ENCODE measurements at regions not wholly inside any gene's neighbourhood (a gene's known extent, or its start where the extent isn't known, plus 50 kb on each side); places are given as distances from the start of the nearest gene placed in this dataset.
"Not testable (repeated sequence)": the region's sequence is repeated elsewhere in the genome, so short reads cannot be mapped to it uniquely, and the experiment has no call there.

DNA sequence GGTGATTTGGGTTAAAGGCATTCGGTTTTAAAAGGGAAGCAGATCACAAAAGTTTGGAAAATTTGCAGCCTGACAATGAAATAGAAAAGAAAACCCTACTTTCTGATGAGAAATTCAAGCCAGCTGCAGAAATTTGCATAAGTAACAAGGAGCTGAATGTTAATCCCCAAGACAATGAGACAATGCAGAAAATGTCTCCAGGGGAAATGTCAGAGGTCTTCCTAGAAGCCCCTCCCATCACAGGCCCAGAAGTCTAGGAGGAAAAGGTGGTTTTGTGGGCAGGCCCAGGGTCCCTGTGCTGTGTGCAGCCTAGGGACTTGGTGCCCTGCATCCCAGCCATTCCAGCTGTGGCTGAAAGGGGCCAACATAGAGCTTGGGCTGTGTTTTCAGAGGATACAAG is 234.2 kb upstream of the GALNT5 start:
- not testable (repeated sequence) for H3K4me2 ChIP-seq (ENCODE audit: insufficient read depth, low read length, poor library complexity, severe bottlenecking); H2AFZ ChIP-seq (ENCODE audit: low read length); H2AK5ac ChIP-seq (ENCODE audit: low read depth, low read length); H3K4ac ChIP-seq (ENCODE audit: low read length); H2BK5ac ChIP-seq (ENCODE audit: low read length); H3K14ac ChIP-seq (ENCODE audit: low read length); H3K18ac ChIP-seq (ENCODE audit: low read length); H2BK12ac ChIP-seq (ENCODE audit: low read length); H3K27me3 ChIP-seq (ENCODE audit: control insufficient read depth in 3 of 3, insufficient read depth in 3 of 3, low read depth in 1 of 3, low read length in 3 of 3); H3K27ac ChIP-seq (replicated peaks; ENCODE audit: low read length); H3K23ac ChIP-seq (ENCODE audit: low read depth, low read length, poor library complexity); H4K8ac ChIP-seq (ENCODE audit: low read depth, low read length); DNase-seq (ENCODE audit: low spot score); H3K36me3 ChIP-seq (replicated peaks in 1 of 2; ENCODE audit: control insufficient read depth in 2 of 2, insufficient read depth in 2 of 2, low read length in 2 of 2); H2BK120ac ChIP-seq (ENCODE audit: low read depth, low read length); H3K4me1 ChIP-seq (ENCODE audit: control insufficient read depth in 2 of 2, insufficient read depth in 1 of 2, low read depth in 1 of 2, low read length in 2 of 2); H3K9me3 ChIP-seq (replicated peaks in 1 of 2; ENCODE audit: control insufficient read depth in 2 of 2, insufficient read depth in 1 of 2, low read depth in 1 of 2, low read length in 2 of 2); H4K91ac ChIP-seq (ENCODE audit: low read depth, low read length, poor library complexity); H3K79me1 ChIP-seq (ENCODE audit: low read depth, low read length); H2BK15ac ChIP-seq (ENCODE audit: low read length); H3K9ac ChIP-seq (ENCODE audit: low read depth, low read length, poor library complexity); H3K4me3 ChIP-seq (ENCODE audit: low read length in 2 of 2)
- no CpG with 5 or more reads among the region's 1 CpG for WGBS, 2 donors (ENCODE audit: extremely low coverage in 2 of 2, insufficient read length in 2 of 2, insufficient replicate concordance in 1 of 2)

DNA sequence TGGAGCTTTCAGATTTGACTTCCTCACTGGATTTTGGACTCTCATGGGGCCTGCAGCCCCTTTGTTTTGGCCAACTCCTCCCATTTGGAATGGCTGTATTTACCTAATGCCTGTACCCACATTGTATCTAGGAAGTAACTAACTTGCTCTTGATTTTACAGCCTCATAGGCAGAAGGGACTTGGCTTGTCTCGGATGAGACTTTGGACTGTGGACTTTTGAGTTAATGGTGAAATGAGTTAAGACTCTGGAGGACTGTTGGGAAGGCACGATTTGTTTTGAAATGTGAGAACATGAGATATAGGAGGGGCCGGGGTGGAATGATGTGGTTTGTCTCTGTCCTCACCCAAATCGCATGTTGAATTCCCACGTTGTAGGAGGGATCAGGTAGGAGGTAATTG is 233.4 kb upstream of the GALNT5 start:
- H4K8ac ChIP-seq (ENCODE audit: low read depth, low read length): no peak overlapping the region
- no peak for DNase-seq (ENCODE audit: low spot score)

DNA sequence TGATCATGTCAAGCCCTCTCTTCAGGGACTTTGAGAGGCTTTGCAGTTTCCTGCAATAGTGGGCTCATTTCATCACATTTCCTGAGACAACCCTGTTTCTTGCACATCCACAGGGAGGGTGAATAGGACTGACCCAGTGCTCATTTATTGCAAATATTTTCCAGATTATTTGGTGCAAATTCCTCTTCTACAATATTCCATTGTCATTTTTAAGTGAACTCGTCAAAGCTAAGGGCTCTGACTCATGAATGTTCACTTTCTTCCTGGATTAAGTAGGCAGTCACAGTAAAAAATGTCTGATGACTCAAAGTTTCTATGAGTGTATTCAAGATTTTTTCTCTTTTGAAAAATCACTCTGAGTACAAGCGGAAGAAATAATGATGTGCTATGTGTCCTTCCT is 225.5 kb upstream of the GALNT5 start:
- Histone ChIP-seq H3K27ac (replicated peaks; ENCODE audit: low read length) (no peak overlapping the region), H3K79me1 (ENCODE audit: low read depth, low read length) (no peaks in the 10 kb centered on the region), H3K4me1 (ENCODE audit: control insufficient read depth in 2 of 2, insufficient read depth in 1 of 2, low read depth in 1 of 2, low read length in 2 of 2) (no peaks in the 10 kb centered on the region), H3K4me3 (ENCODE audit: low read length in 2 of 2) (no peak overlapping the region), H2BK120ac (ENCODE audit: low read depth, low read length) (no peak overlapping the region), H2BK15ac (ENCODE audit: low read length) (no peak overlapping the region), H4K8ac (ENCODE audit: low read depth, low read length) (no peak overlapping the region), H3K14ac (ENCODE audit: low read length) (no peak overlapping the region), H3K36me3 (replicated peaks in 1 of 2; ENCODE audit: control insufficient read depth in 2 of 2, insufficient read depth in 2 of 2, low read length in 2 of 2) (no peaks in the 10 kb centered on the region), H4K91ac (ENCODE audit: low read depth, low read length, poor library complexity) (no peak overlapping the region), H3K9ac (ENCODE audit: low read depth, low read length, poor library complexity) (no peak overlapping the region), H2BK12ac (ENCODE audit: low read length) (no peak overlapping the region), H3K4ac (ENCODE audit: low read length) (no peak overlapping the region), H3K9me3 (replicated peaks in 1 of 2; ENCODE audit: control insufficient read depth in 2 of 2, insufficient read depth in 1 of 2, low read depth in 1 of 2, low read length in 2 of 2) (no peaks in the 10 kb centered on the region), H3K27me3 (ENCODE audit: control insufficient read depth in 3 of 3, insufficient read depth in 3 of 3, low read depth in 1 of 3, low read length in 3 of 3) (no peaks in the 10 kb centered on the region), H3K23ac (ENCODE audit: low read depth, low read length, poor library complexity) (no peak overlapping the region), H2AK5ac (ENCODE audit: low read depth, low read length) (no peak overlapping the region), H2AFZ (ENCODE audit: low read length) (no peak overlapping the region), H3K18ac (ENCODE audit: low read length) (no peak overlapping the region), H2BK5ac (ENCODE audit: low read length) (no peak overlapping the region), H3K4me2 (ENCODE audit: insufficient read depth, low read length, poor library complexity, severe bottlenecking) (no peak overlapping the region)
- DNase-seq (ENCODE audit: low spot score): no peak
- WGBS, 2 donors (ENCODE audit: extremely low coverage in 2 of 2, insufficient read length in 2 of 2, insufficient replicate concordance in 1 of 2): no CpG with 5 or more reads among the region's 2 CpGs

More for the DNA sequence above, 233.4 kb upstream of the GALNT5 start:
- H2BK15ac ChIP-seq (ENCODE audit: low read length): no peak overlapping the region
- H3K36me3 ChIP-seq (replicated peaks in 1 of 2; ENCODE audit: control insufficient read depth in 2 of 2, insufficient read depth in 2 of 2, low read length in 2 of 2): no peaks in the 10 kb centered on the region
- H3K27ac ChIP-seq (replicated peaks; ENCODE audit: low read length): no peak overlapping the region
- no peak overlapping the region for H3K23ac ChIP-seq (ENCODE audit: low read depth, low read length, poor library complexity)
- no peak overlapping the region for H3K4me3 ChIP-seq (ENCODE audit: low read length in 2 of 2)
- H3K9ac ChIP-seq (ENCODE audit: low read depth, low read length, poor library complexity): no peak overlapping the region
- H3K27me3 ChIP-seq (ENCODE audit: control insufficient read depth in 3 of 3, insufficient read depth in 3 of 3, low read depth in 1 of 3, low read length in 3 of 3): no peaks in the 10 kb centered on the region
- H2AFZ ChIP-seq (ENCODE audit: low read length): no peak overlapping the region
- no peak overlapping the region for H2BK12ac ChIP-seq (ENCODE audit: low read length)
- no peak overlapping the region for H3K14ac ChIP-seq (ENCODE audit: low read length)
- no peak overlapping the region for H2AK5ac ChIP-seq (ENCODE audit: low read depth, low read length)
- no CpG with 5 or more reads among the region's 5 CpGs for WGBS, 2 donors (ENCODE audit: extremely low coverage in 2 of 2, insufficient read length in 2 of 2, insufficient replicate concordance in 1 of 2)
- H3K4ac ChIP-seq (ENCODE audit: low read length): no peak overlapping the region
- no peak overlapping the region for H3K4me2 ChIP-seq (ENCODE audit: insufficient read depth, low read length, poor library complexity, severe bottlenecking)
- H3K4me1 ChIP-seq (ENCODE audit: control insufficient read depth in 2 of 2, insufficient read depth in 1 of 2, low read depth in 1 of 2, low read length in 2 of 2): no peaks in the 10 kb centered on the region
- no peak overlapping the region for H2BK120ac ChIP-seq (ENCODE audit: low read depth, low read length)
- H2BK5ac ChIP-seq (ENCODE audit: low read length): no peak overlapping the region
- H3K79me1 ChIP-seq (ENCODE audit: low read depth, low read length): no peaks in the 10 kb centered on the region
- H4K91ac ChIP-seq (ENCODE audit: low read depth, low read length, poor library complexity): no peak overlapping the region
- H3K9me3 ChIP-seq (replicated peaks in 1 of 2; ENCODE audit: control insufficient read depth in 2 of 2, insufficient read depth in 1 of 2, low read depth in 1 of 2, low read length in 2 of 2): peaks cover 0 to 2% of the 10 kb centered on the region in 2 donors
- no peak overlapping the region for H3K18ac ChIP-seq (ENCODE audit: low read length)

DNA sequence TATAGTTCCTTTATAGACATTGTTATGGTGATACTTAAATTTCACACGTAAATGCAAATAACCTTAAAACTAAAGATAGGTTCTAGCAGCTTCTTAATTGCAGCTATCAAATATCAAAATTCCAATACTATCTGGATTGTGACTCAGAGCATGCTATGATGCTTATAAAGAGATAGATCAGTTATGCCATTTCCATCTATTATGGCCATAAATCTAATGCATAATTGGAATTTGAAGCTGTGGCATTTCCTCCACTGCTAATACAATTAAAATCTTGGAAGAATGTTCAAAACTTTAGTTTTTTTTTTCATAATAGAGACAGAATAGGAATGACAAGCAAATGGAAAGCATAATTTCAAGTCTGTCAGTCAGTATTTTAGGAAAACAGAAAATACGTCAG is 220.8 kb upstream of the GALNT5 start:
- H2BK120ac ChIP-seq (ENCODE audit: low read depth, low read length): no peak overlapping the region
- H3K14ac ChIP-seq (ENCODE audit: low read length): no peak overlapping the region
- H2BK5ac ChIP-seq (ENCODE audit: low read length): no peak overlapping the region
- no peaks in the 10 kb centered on the region for H3K27me3 ChIP-seq (ENCODE audit: control insufficient read depth in 3 of 3, insufficient read depth in 3 of 3, low read depth in 1 of 3, low read length in 3 of 3)
- H2AFZ ChIP-seq (ENCODE audit: low read length): no peak overlapping the region
- H3K27ac ChIP-seq (replicated peaks; ENCODE audit: low read length): no peak overlapping the region
- no peaks in the 10 kb centered on the region for H3K9me3 ChIP-seq (replicated peaks in 1 of 2; ENCODE audit: control insufficient read depth in 2 of 2, insufficient read depth in 1 of 2, low read depth in 1 of 2, low read length in 2 of 2)
- H3K36me3 ChIP-seq (replicated peaks in 1 of 2; ENCODE audit: control insufficient read depth in 2 of 2, insufficient read depth in 2 of 2, low read length in 2 of 2): no peaks in the 10 kb centered on the region
- H2BK15ac ChIP-seq (ENCODE audit: low read length): no peak overlapping the region
- no peaks in the 10 kb centered on the region for H3K79me1 ChIP-seq (ENCODE audit: low read depth, low read length)
- no peak overlapping the region for H2BK12ac ChIP-seq (ENCODE audit: low read length)
- no peaks in the 10 kb centered on the region for H3K4me1 ChIP-seq (ENCODE audit: control insufficient read depth in 2 of 2, insufficient read depth in 1 of 2, low read depth in 1 of 2, low read length in 2 of 2)
- no peak overlapping the region for H4K8ac ChIP-seq (ENCODE audit: low read depth, low read length)
- no peak overlapping the region for H3K9ac ChIP-seq (ENCODE audit: low read depth, low read length, poor library complexity)
- DNase-seq (ENCODE audit: low spot score): no peak
- no peak overlapping the region for H3K4ac ChIP-seq (ENCODE audit: low read length)
- no peak overlapping the region for H4K91ac ChIP-seq (ENCODE audit: low read depth, low read length, poor library complexity)
- no peak overlapping the region for H3K4me3 ChIP-seq (ENCODE audit: low read length in 2 of 2)
- H3K4me2 ChIP-seq (ENCODE audit: insufficient read depth, low read length, poor library complexity, severe bottlenecking): no peak overlapping the region
- H3K23ac ChIP-seq (ENCODE audit: low read depth, low read length, poor library complexity): no peak overlapping the region
- no CpG with 5 or more reads among the region's 2 CpGs for WGBS, 2 donors (ENCODE audit: extremely low coverage in 2 of 2, insufficient read length in 2 of 2, insufficient replicate concordance in 1 of 2)
- no peak overlapping the region for H2AK5ac ChIP-seq (ENCODE audit: low read depth, low read length)
- no peak overlapping the region for H3K18ac ChIP-seq (ENCODE audit: low read length)
